GM23338 (cell line): ENCODE measurements at regions not wholly inside any gene's neighbourhood (a gene's known extent, or its start where the extent isn't known, plus 50 kb on each side); places are given as distances from the start of the nearest gene placed in this dataset.

Experiments
- CTCF ChIP-seq, 2 experiments: fragments of 200-600 bp in 1 of 2; sonication (generic) in 1 of 2; conservative IDR thresholded peaks; 2 replicates each; pipeline versions ENCODE4 v1.5.1 to v1.6.1; 2016 to 2017; ENCODE audit warnings: antibody characterized with exemption in 2 of 2, low read depth in 2 of 2, mild to moderate bottlenecking in 2 of 2, moderate library complexity in 1 of 2
- EZH2 ChIP-seq: fragments of 200-600 bp; sonication (generic); IDR thresholded peaks from one replicate; pipeline ENCODE4 v1.8.0; 2017; ENCODE audit warnings: antibody characterized with exemption, mild to moderate bottlenecking, low read depth; ENCODE audit not compliant: unreplicated experiment
- POLR2AphosphoS5 ChIP-seq: IDR thresholded peaks from 2 replicates; pipeline ENCODE4 v1.6.1; 2016; ENCODE audit warnings: antibody characterized with exemption, low read depth
- REST ChIP-seq: IDR thresholded peaks from one replicate; pipeline ENCODE4 v1.6.1; 2018; ENCODE audit warnings: antibody characterized with exemption; ENCODE audit not compliant: unreplicated experiment

DNA sequence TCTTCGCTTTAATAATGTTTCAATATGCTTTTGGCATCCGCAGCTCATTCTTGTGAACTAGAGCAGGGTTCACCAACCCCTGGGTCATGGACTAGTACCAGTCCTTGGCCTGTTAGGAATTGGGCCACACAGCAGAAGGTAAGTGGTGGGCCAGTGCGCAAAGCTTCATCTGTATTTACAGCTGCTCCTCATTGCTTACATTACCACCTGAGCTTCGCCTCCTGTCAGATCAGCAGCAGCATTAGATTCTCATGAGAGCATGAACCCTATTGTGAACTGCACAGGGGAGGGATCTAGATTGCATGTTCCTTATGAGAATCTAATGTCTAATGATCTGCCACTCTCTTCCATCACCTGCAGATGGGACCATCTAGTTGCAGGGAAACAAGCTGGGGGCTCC is 75.5 kb upstream of the GGTLC1 start:
- TF ChIP-seq CTCF (conservative IDR thresholded peaks at IDR 0.05; ENCODE audit: low read depth in 2 of 2) = no peak
- TF ChIP-seq REST = no peak
- TF ChIP-seq POLR2AphosphoS5 = no peak
- TF ChIP-seq EZH2 = no peak
